GM18951 (cell line): ENCODE measurements at regions not wholly inside any gene's neighbourhood (a gene's known extent, or its start where the extent isn't known, plus 50 kb on each side); places are given as distances from the start of the nearest gene placed in this dataset.

ENCODE experiments used
- POLR2A ChIP-seq: IDR thresholded peaks from 4 replicates; pipeline ENCODE4 v1.6.1; 2011; ENCODE audit warnings: mild to moderate bottlenecking; ENCODE audit not compliant: insufficient read length, insufficient read depth; ENCODE audit errors: extremely low read depth
- in situ Hi-C: fragments of 300-500 bp; cut with MboI; formaldehyde crosslinking; loops from one replicate; pipeline ENCODE4 v1.12.0; 2022; ENCODE audit warnings: low sequenced_read_pairs, mixed read lengths, inconsistent platforms; ENCODE audit not compliant: unreplicated experiment

GRCh38 chr2:221716426-221717303, 144.6 kb upstream of the EPHA4 start:
- no peak for TF ChIP-seq POLR2A
- in situ Hi-C loops, result no loop called here

- TF ChIP-seq POLR2A, result no peak
- in situ Hi-C loops, result no loop called here
These were observed 143.6 kb upstream of the EPHA4 start for GRCh38 chr2:221715523-221716247.

- in situ Hi-C loops, result no loop called here
- no peak for TF ChIP-seq POLR2A
These were observed 138.6 kb upstream of the EPHA4 start for GRCh38 chr2:221710744-221711143.

GRCh38 chr2:221708902-221709301, 136.8 kb upstream of the EPHA4 start:
- in situ Hi-C loops, result no loop called here
- TF ChIP-seq POLR2A, result no peak

- no peak for TF ChIP-seq POLR2A
- in situ Hi-C loops, result no loop called here
These were observed 133.2 kb upstream of the EPHA4 start for GRCh38 chr2:221705185-221705877.

- TF ChIP-seq POLR2A, result no peak
- in situ Hi-C loops, result no loop called here
These were observed 132.3 kb upstream of the EPHA4 start for GRCh38 chr2:221704442-221704841.

- no peak for TF ChIP-seq POLR2A
- in situ Hi-C loops, result no loop called here
These were observed 121.3 kb upstream of the EPHA4 start for GRCh38 chr2:221693365-221693764.

- in situ Hi-C loops, result no loop called here
- TF ChIP-seq POLR2A, result no peak
These were observed 119.5 kb upstream of the EPHA4 start for GRCh38 chr2:221691571-221691970.

GRCh38 chr2:221689140-221689539, 117.0 kb upstream of the EPHA4 start:
- TF ChIP-seq POLR2A, result no peak

GRCh38 chr2:221680548-221680947, 108.4 kb upstream of the EPHA4 start:
- in situ Hi-C loops, result no loop called here
- no peak for TF ChIP-seq POLR2A

More at GRCh38 chr2:221689140-221689539, 117.0 kb upstream of the EPHA4 start:
- in situ Hi-C loops, result no loop called here

- no peak for TF ChIP-seq POLR2A
- in situ Hi-C loops, result no loop called here
These were observed 105.6 kb upstream of the EPHA4 start for GRCh38 chr2:221677688-221678087.

- no peak for TF ChIP-seq POLR2A
- in situ Hi-C loops, result no loop called here
These were observed 104.6 kb upstream of the EPHA4 start for GRCh38 chr2:221676566-221677172.

GRCh38 chr2:221675201-221675908, 103.3 kb upstream of the EPHA4 start:
- no peak for TF ChIP-seq POLR2A
- in situ Hi-C loops, result no loop called here

- in situ Hi-C loops, result no loop called here
These were observed 102.3 kb upstream of the EPHA4 start for GRCh38 chr2:221674446-221674845.

More at GRCh38 chr2:221674446-221674845, 102.3 kb upstream of the EPHA4 start:
- no peak for TF ChIP-seq POLR2A
